Endodermal cell (in vitro differentiated cells): ENCODE measurements at regions not wholly inside any gene's neighbourhood (a gene's known extent, or its start where the extent isn't known, plus 50 kb on each side); places are given as distances from the start of the nearest gene placed in this dataset.

Experiments
- DNase-seq: peaks from one replicate; pipeline ENCODE4 v3.0.0-alpha.2; 2017
- H3K27ac ChIP-seq: 2 replicates; pipeline ENCODE4 v1.5.1; 2013; ENCODE audit warnings: mild to moderate bottlenecking, low read depth, low read length, moderate library complexity
- H3K27me3 ChIP-seq: 2 replicates; pipeline ENCODE4 v1.6.1; 2013; ENCODE audit warnings: mild to moderate bottlenecking, low read length, moderate library complexity; ENCODE audit not compliant: insufficient read depth, control insufficient read depth, poor library complexity, severe bottlenecking
- H3K36me3 ChIP-seq: 2 replicates; pipeline ENCODE4 v1.7.0; 2013; ENCODE audit warnings: mild to moderate bottlenecking, low read length, moderate library complexity; ENCODE audit not compliant: control insufficient read depth, insufficient read depth
- H3K4me1 ChIP-seq: one replicate; pipeline ENCODE4 v1.7.0; 2013; ENCODE audit warnings: low read length; ENCODE audit not compliant: control insufficient read depth, insufficient read depth
- H3K4me3 ChIP-seq: 2 replicates; pipeline ENCODE4 v1.5.1; 2013; ENCODE audit warnings: mild to moderate bottlenecking, low read length, moderate library complexity
- H3K9ac ChIP-seq: 2 replicates; pipeline ENCODE4 v1.6.1; 2013; ENCODE audit warnings: mild to moderate bottlenecking, low read length, moderate library complexity; ENCODE audit not compliant: poor library complexity, severe bottlenecking; ENCODE audit errors: extremely low read depth
- H3K9me3 ChIP-seq: 2 replicates; pipeline ENCODE4 v1.6.1; 2013; ENCODE audit warnings: mild to moderate bottlenecking, low read length, moderate library complexity; ENCODE audit not compliant: control insufficient read depth
- H3K27ac Mint-ChIP-seq: 2 replicates; pipeline ENCODE4 v1.8.0; 2020; ENCODE audit warnings: mixed read lengths
- H3K27me3 Mint-ChIP-seq: 2 replicates; pipeline ENCODE4 v1.8.0; 2021; ENCODE audit warnings: mild to moderate bottlenecking, mixed read lengths; ENCODE audit not compliant: insufficient read depth
- H3K36me3 Mint-ChIP-seq: 2 replicates; pipeline ENCODE4 v1.8.0; 2020; ENCODE audit warnings: low read depth, mixed read lengths
- H3K4me1 Mint-ChIP-seq: 2 replicates; pipeline ENCODE4 v1.8.0; 2020; ENCODE audit warnings: mixed read lengths
- H3K4me3 Mint-ChIP-seq: 2 replicates; pipeline ENCODE4 v1.8.0; 2020; ENCODE audit warnings: mild to moderate bottlenecking, moderate library complexity, mixed read lengths
- H3K9me3 Mint-ChIP-seq: 2 replicates; pipeline ENCODE4 v1.8.0; 2020; ENCODE audit warnings: mild to moderate bottlenecking, mixed read lengths
- WGBS, 2 experiments: methylation state at CpG; one replicate each; pipeline versions ENCODE4 v1.1.5 to v1.1.7; 2013; ENCODE audit warnings: missing lambda C conversion rate in 2 of 2, mixed read lengths in 1 of 2; ENCODE audit not compliant: insufficient coverage in 1 of 2, insufficient read length in 1 of 2; 5-methylcytosine and 5-hydroxymethylcytosine counted together
- TF ChIP-seq, protein P1 (sequence below): fragments of 200-600 bp; sonication (generic); conservative IDR thresholded peaks from 2 replicates; pipeline ENCODE4 v1.5.0; 2021; ENCODE audit warnings: antibody characterized with exemption, mild to moderate bottlenecking

GRCh38 chr16:72487283-72487682 is 315.3 kb upstream of the PMFBP1 start:
- H3K36me3 ChIP-seq: no peaks in the 10 kb centered on the region
- H3K36me3 Mint-ChIP-seq: peaks cover 4% of the 10 kb centered on the region
- H3K27ac ChIP-seq: no peak overlapping the region
- H3K9me3 ChIP-seq: peaks cover 15% of the 10 kb centered on the region
- H3K27me3 Mint-ChIP-seq: no peaks in the 10 kb centered on the region
- no peak overlapping the region for H3K27ac Mint-ChIP-seq
- DNase-seq: no peak
- H3K4me1 Mint-ChIP-seq: peaks cover 13% of the 10 kb centered on the region
- TF ChIP-seq, protein P1, sequence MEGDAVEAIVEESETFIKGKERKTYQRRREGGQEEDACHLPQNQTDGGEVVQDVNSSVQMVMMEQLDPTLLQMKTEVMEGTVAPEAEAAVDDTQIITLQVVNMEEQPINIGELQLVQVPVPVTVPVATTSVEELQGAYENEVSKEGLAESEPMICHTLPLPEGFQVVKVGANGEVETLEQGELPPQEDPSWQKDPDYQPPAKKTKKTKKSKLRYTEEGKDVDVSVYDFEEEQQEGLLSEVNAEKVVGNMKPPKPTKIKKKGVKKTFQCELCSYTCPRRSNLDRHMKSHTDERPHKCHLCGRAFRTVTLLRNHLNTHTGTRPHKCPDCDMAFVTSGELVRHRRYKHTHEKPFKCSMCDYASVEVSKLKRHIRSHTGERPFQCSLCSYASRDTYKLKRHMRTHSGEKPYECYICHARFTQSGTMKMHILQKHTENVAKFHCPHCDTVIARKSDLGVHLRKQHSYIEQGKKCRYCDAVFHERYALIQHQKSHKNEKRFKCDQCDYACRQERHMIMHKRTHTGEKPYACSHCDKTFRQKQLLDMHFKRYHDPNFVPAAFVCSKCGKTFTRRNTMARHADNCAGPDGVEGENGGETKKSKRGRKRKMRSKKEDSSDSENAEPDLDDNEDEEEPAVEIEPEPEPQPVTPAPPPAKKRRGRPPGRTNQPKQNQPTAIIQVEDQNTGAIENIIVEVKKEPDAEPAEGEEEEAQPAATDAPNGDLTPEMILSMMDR: no peak
- WGBS, 2 experiments: 100% methylated on average over 1 of the region's 1 CpG
- no peaks in the 10 kb centered on the region for H3K4me1 ChIP-seq
- H3K27me3 ChIP-seq: no peaks in the 10 kb centered on the region
- H3K9me3 Mint-ChIP-seq: peaks cover 4% of the 10 kb centered on the region
- no peak overlapping the region for H3K4me3 Mint-ChIP-seq
- no peak overlapping the region for H3K9ac ChIP-seq
- H3K4me3 ChIP-seq: no peak overlapping the region

DNA sequence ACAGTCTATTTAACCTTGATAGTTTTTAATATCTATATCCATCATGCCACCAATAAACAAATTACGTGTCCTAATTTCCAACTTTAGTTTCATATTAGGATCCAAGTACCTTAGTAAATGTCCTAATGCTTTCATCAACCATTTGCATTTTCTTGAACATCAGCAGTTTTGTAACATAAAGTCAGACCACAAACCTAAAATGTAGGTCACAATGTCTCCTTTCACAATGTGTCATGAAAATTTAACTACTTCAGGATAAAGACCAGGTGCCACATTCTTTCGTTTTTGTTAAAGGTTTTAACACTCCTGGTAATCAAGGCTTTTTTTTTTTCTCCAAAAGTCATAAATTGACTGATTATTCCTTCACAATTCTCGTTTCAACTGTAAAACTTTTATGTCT is 310.7 kb upstream of the PMFBP1 start:
- Histone ChIP-seq H3K9me3 (peaks cover 10% of the 10 kb centered on the region), H3K4me1 (no peaks in the 10 kb centered on the region), H3K36me3 (no peaks in the 10 kb centered on the region), H3K4me3 (no peak overlapping the region), H3K27me3 (no peaks in the 10 kb centered on the region), H3K9ac (no peak overlapping the region), H3K27ac (no peak overlapping the region)
- Mint-ChIP-seq H3K9me3 (peaks cover 4% of the 10 kb centered on the region), H3K36me3 (peaks cover 4% of the 10 kb centered on the region), H3K27ac (no peak overlapping the region), H3K4me3 (no peak overlapping the region), H3K4me1 (peaks cover 13% of the 10 kb centered on the region), H3K27me3 (no peaks in the 10 kb centered on the region)
- TF ChIP-seq, protein P1: no peak
- 86 to 89% methylated on average over 3 of the region's 3 CpGs for WGBS, 2 experiments
- no peak for DNase-seq

DNA sequence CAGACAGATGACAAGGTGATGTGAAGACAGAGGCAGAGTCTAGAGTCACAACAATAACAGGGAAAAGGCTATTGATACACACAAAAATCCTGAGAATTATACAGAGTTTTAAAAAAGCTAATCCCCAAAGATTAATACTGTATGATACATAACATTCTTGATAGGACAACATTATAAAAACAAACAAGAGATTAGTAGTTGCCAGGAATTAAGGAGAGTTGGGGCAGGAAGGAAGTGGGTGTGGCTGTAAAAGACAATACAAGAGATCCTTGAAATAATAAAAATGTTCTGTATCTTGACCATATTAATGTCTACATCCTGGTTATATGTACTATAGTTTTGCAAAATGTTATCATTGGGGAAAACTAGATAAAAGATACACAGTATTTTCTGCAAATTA is 309.5 kb upstream of the PMFBP1 start:
- Mint-ChIP-seq H3K27ac (no peak overlapping the region), H3K27me3 (no peaks in the 10 kb centered on the region), H3K4me3 (no peak overlapping the region), H3K9me3 (peaks cover 1% of the 10 kb centered on the region), H3K4me1 (peaks cover 13% of the 10 kb centered on the region), H3K36me3 (no peaks in the 10 kb centered on the region)
- Histone ChIP-seq H3K36me3 (no peaks in the 10 kb centered on the region), H3K4me3 (no peak overlapping the region), H3K27ac (no peak overlapping the region), H3K9me3 (no peaks in the 10 kb centered on the region), H3K4me1 (no peaks in the 10 kb centered on the region), H3K9ac (no peak overlapping the region), H3K27me3 (no peaks in the 10 kb centered on the region)
- DNase-seq: no peak
- TF ChIP-seq, protein P1: no peak
